H1 (cell line): ENCODE measurements at regions not wholly inside any gene's neighbourhood (a gene's known extent, or its start where the extent isn't known, plus 50 kb on each side); places are given as distances from the start of the nearest gene placed in this dataset.

Experiments used
- ATF2 ChIP-seq: IDR thresholded peaks from 2 replicates; pipeline ENCODE4 v1.6.1; 2012; ENCODE audit warnings: low read length, inconsistent platforms
- BCL11A ChIP-seq, 2 experiments: IDR thresholded peaks; one replicate each; pipeline ENCODE4 v1.6.1; 2011; ENCODE audit warnings: low read depth in 2 of 2, low read length in 2 of 2, mild to moderate bottlenecking in 2 of 2
- BRCA1 ChIP-seq: IDR thresholded peaks from 2 replicates; pipeline ENCODE4 v1.6.1; 2012; ENCODE audit warnings: low read depth, low read length, improper control_type of control experiment
- CEBPB ChIP-seq: IDR thresholded peaks from 2 replicates; pipeline ENCODE4 v1.6.1; 2012; ENCODE audit warnings: low read depth, low read length
- CHD1 ChIP-seq: IDR thresholded peaks from 2 replicates; pipeline ENCODE4 v1.6.1; 2012; ENCODE audit warnings: low read depth, low read length, improper control_type of control experiment
- CTCF ChIP-seq, 3 experiments: IDR thresholded peaks; 1 replicate in 2 of 3; 2 replicates in 1 of 3; pipeline versions ENCODE4 v1.5.1 to v1.6.1; 2011; ENCODE audit warnings: low read length in 3 of 3, mild to moderate bottlenecking in 3 of 3, inconsistent platforms in 2 of 3, low read depth in 1 of 3, moderate library complexity in 1 of 3; ENCODE audit not compliant: insufficient read depth in 1 of 3; ENCODE audit errors: control extremely low read depth in 1 of 3
- EZH2 ChIP-seq: fragments of 200-600 bp; sonication (generic); IDR thresholded peaks from 2 replicates; pipeline ENCODE4 v1.7.1; 2012; ENCODE audit warnings: low read depth, mild to moderate bottlenecking, moderate library complexity, low read length, inconsistent platforms; ENCODE audit not compliant: severe bottlenecking
- POLR2A ChIP-seq, 2 experiments: IDR thresholded peaks; 1 replicate in 1 of 2; 2 replicates in 1 of 2; pipeline ENCODE4 v1.6.1; 2011; ENCODE audit warnings: low read depth in 2 of 2, low read length in 2 of 2, mild to moderate bottlenecking in 2 of 2; ENCODE audit errors: control extremely low read depth in 1 of 2
- POLR2AphosphoS5 ChIP-seq: IDR thresholded peaks from 2 replicates; pipeline ENCODE4 v1.6.1; 2011; ENCODE audit warnings: low read depth, low read length
- RBBP5 ChIP-seq: IDR thresholded peaks from 2 replicates; pipeline ENCODE4 v1.7.1; 2012; ENCODE audit warnings: low read depth, mild to moderate bottlenecking, inconsistent platforms, low read length, moderate library complexity, borderline replicate concordance
- RFX5 ChIP-seq: IDR thresholded peaks from 2 replicates; pipeline ENCODE4 v1.6.1; 2011; ENCODE audit warnings: low read depth, low read length, improper control_type of control experiment, borderline replicate concordance
- RNF2 ChIP-seq: fragments of 200-900, 300-1000 bp; sonication (generic); IDR thresholded peaks from 2 replicates; pipeline ENCODE4 v1.7.1; 2016; ENCODE audit warnings: borderline replicate concordance, low read depth, mild to moderate bottlenecking, antibody characterized with exemption, low read length; ENCODE audit not compliant: poor library complexity, severe bottlenecking; ENCODE audit errors: missing control alignments
- TEAD4 ChIP-seq: IDR thresholded peaks from 2 replicates; pipeline ENCODE4 v1.6.1; 2012; ENCODE audit warnings: low read depth, low read length, inconsistent platforms, mixed read lengths
- YY1 ChIP-seq: IDR thresholded peaks from 2 replicates; pipeline ENCODE4 v1.6.1; 2011; ENCODE audit warnings: low read depth, mild to moderate bottlenecking, low read length

- TF ChIP-seq EZH2 (no peak), RFX5 (no peak), CTCF (IDR thresholded peaks at IDR 0.05; ENCODE audit: control extremely low read depth in 1 of 3, insufficient read depth in 1 of 3, low read depth in 1 of 3, low read length in 3 of 3) (no peak), RNF2 (no peak), POLR2A (IDR thresholded peaks at IDR 0.05; ENCODE audit: control extremely low read depth in 1 of 2, low read depth in 2 of 2, low read length in 2 of 2) (no peak), BRCA1 (no peak), CEBPB (no peak), CHD1 (no peak), RBBP5 (no peak), TEAD4 (no peak), POLR2AphosphoS5 (no peak), BCL11A (IDR thresholded peaks at IDR 0.05; ENCODE audit: low read depth in 2 of 2, low read length in 2 of 2) (no peak), ATF2 (no peak), YY1 (no peak)
Observed at GRCh38 chr14:25180221-25180620, 130.3 kb upstream of the STXBP6 start.
